ENCODE measurements at regions not wholly inside any gene's neighbourhood (a gene's known extent, or its start where the extent isn't known, plus 50 kb on each side); places are given as distances from the start of the nearest gene placed in this dataset.

- TF ChIP-seq, protein P1, sequence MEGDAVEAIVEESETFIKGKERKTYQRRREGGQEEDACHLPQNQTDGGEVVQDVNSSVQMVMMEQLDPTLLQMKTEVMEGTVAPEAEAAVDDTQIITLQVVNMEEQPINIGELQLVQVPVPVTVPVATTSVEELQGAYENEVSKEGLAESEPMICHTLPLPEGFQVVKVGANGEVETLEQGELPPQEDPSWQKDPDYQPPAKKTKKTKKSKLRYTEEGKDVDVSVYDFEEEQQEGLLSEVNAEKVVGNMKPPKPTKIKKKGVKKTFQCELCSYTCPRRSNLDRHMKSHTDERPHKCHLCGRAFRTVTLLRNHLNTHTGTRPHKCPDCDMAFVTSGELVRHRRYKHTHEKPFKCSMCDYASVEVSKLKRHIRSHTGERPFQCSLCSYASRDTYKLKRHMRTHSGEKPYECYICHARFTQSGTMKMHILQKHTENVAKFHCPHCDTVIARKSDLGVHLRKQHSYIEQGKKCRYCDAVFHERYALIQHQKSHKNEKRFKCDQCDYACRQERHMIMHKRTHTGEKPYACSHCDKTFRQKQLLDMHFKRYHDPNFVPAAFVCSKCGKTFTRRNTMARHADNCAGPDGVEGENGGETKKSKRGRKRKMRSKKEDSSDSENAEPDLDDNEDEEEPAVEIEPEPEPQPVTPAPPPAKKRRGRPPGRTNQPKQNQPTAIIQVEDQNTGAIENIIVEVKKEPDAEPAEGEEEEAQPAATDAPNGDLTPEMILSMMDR (IDR thresholded peaks at IDR 0.05; ENCODE audit: borderline replicate concordance, control extremely low read depth, extremely low read depth, insufficient read depth, missing control alignments), result no peak
- no peak for DNase-seq (ENCODE audit: low spot score)
- in situ Hi-C loops (cut with MboI; ENCODE audit: low sequenced_read_pairs, unreplicated experiment), result no loop called here
Measured at GRCh38 chr5:30117135-30117534, 1076.4 kb upstream of the CDH6 start.

- in situ Hi-C loops (cut with MboI; ENCODE audit: low sequenced_read_pairs, unreplicated experiment), result no loop called here
- no peak for DNase-seq (ENCODE audit: low spot score)
- TF ChIP-seq, protein P1 (IDR thresholded peaks at IDR 0.05; ENCODE audit: borderline replicate concordance, control extremely low read depth, extremely low read depth, insufficient read depth, missing control alignments), result no peak
Measured at GRCh38 chr5:30113542-30113941, 1079.9 kb upstream of the CDH6 start.

DNA sequence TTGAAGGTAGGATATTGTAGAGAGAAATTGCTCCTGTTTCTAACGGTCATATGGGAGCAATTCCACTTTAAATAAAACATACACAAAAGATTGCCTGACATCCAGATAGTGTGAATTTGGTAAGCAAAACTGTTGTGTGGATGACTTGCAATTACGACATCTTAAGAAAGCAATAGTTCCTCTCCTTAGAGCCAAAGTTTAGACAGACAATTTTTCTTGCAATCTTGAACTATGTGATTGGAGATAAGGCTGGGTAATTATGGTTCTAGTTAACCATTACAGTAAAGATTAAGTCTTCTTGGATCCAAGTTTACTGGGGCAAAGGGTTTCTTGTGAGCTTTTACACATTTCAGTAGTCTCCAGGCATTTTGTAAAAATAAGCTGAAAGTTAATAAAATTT is 1080.6 kb upstream of the CDH6 start:
- DNase-seq (ENCODE audit: low spot score), result no peak
- TF ChIP-seq, protein P1 (IDR thresholded peaks at IDR 0.05; ENCODE audit: borderline replicate concordance, control extremely low read depth, extremely low read depth, insufficient read depth, missing control alignments), result no peak
- in situ Hi-C loops (cut with MboI; ENCODE audit: low sequenced_read_pairs, unreplicated experiment), result no loop called here

DNA sequence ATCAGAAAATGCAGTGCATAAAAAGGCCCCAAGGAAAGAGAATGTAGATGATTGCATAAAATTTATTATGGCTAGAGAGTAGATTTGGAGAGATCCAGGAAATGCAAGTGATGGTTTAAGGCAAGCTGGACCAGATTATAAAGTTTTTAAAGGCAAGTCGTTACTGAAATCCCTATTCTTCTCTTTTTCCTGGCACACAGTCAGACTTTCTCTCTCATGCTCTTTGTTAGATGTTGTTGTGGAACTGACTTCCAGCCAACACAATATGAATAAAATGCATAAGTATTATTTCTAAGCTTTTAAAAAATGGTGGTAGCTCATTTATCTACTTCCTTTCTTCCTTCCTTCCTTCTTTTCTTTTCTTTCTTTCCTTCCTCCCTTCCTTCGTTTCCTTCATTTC is 1085.4 kb upstream of the CDH6 start:
- DNase-seq (ENCODE audit: low spot score), result no peak
- TF ChIP-seq, protein P1 (IDR thresholded peaks at IDR 0.05; ENCODE audit: borderline replicate concordance, control extremely low read depth, extremely low read depth, insufficient read depth, missing control alignments), result no peak
- in situ Hi-C loops (cut with MboI; ENCODE audit: low sequenced_read_pairs, unreplicated experiment), result no loop called here

DNA sequence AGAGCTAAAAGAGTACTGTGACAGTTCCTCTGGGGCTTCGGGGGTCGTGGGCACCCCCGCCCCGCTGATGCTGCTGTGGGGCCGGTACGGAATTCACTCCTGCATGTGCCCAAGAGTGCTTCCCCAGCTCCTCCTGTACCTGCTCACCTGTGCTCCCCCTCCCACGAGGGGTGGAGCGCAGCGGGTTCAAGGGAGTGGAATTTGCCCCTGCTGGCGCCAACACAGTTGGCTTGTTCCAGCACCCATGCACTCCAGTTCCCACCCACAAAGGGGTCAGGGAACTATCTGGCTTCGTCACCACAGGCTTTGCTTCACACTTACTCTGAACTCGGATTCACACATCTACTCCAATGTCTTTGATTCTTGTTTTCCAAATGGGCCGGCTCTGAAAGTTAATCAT is 1086.9 kb upstream of the CDH6 start:
- in situ Hi-C loops (cut with MboI; ENCODE audit: low sequenced_read_pairs, unreplicated experiment), result no loop called here
- TF ChIP-seq, protein P1 (IDR thresholded peaks at IDR 0.05; ENCODE audit: borderline replicate concordance, control extremely low read depth, extremely low read depth, insufficient read depth, missing control alignments), result no peak
- no peak for DNase-seq (ENCODE audit: low spot score)

DNA sequence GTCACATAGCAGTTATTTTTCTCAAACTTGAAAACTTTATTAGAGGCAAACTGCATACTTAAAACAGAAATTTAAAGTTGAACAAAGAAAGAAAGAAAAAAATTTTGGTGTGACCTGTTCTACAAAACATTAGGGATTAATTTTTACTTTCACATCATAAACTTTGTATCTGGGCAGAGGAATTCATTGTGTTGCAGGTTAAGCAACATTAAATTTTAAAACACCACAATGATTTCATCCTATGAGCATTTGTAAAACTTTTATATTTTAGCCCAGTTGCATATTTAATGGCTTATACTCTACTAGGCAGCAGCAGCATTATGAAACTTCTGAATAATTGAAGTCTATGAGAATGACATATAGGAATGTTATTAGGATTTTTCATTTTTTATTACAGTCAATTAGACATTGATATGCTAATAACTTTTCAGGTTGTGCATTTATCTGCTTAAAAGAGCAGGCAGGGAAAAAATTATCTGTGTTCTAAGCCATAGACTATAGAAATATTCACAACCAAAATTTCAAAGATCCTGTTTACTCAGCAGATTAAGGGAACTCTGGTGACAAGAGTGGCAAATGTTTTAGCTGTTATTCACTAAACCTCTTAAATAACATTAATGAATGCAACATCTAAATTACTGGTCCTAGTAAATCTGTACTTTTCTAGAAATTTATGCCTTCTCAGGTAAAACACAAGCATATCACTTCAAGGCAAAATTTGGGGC is 1088.5 kb upstream of the CDH6 start:
- in situ Hi-C loops (cut with MboI; ENCODE audit: low sequenced_read_pairs, unreplicated experiment), result no loop called here
- no peak for DNase-seq (ENCODE audit: low spot score)

More for the DNA sequence above, 1088.5 kb upstream of the CDH6 start:
- TF ChIP-seq, protein P1 (IDR thresholded peaks at IDR 0.05; ENCODE audit: borderline replicate concordance, control extremely low read depth, extremely low read depth, insufficient read depth, missing control alignments), result no peak

Data from GM13976 (cell line).